ENCODE measurements at regions not wholly inside any gene's neighbourhood (a gene's known extent, or its start where the extent isn't known, plus 50 kb on each side); places are given as distances from the start of the nearest gene placed in this dataset.

- Histone ChIP-seq H3K27ac (ENCODE audit: low read length) (no peak overlapping the region), H3K27me3 (ENCODE audit: control insufficient read depth in 1 of 2, insufficient read depth in 2 of 2, low read length in 2 of 2) (no peaks in the 10 kb centered on the region), H3K4me1 (ENCODE audit: control insufficient read depth, insufficient read depth, low read length) (no peaks in the 10 kb centered on the region), H3K36me3 (ENCODE audit: control insufficient read depth in 2 of 2, insufficient read depth in 2 of 2, low read length in 2 of 2) (no peaks in the 10 kb centered on the region), H3K9me3 (ENCODE audit: control insufficient read depth in 2 of 2, low read length in 2 of 2) (no peaks in the 10 kb centered on the region), H3K4me3 (ENCODE audit: low read length in 2 of 2) (no peak overlapping the region), H3K9ac (ENCODE audit: low read length in 2 of 2) (no peak overlapping the region)
Measured at GRCh38 chr11:38330578-38330977, 1732.5 kb upstream of the RAG2 start.

- Histone ChIP-seq H3K4me1 (ENCODE audit: control insufficient read depth, insufficient read depth, low read length) (no peaks in the 10 kb centered on the region), H3K4me3 (ENCODE audit: low read length in 2 of 2) (no peak overlapping the region), H3K27me3 (ENCODE audit: control insufficient read depth in 1 of 2, insufficient read depth in 2 of 2, low read length in 2 of 2) (no peaks in the 10 kb centered on the region), H3K9ac (ENCODE audit: low read length in 2 of 2) (no peak overlapping the region), H3K36me3 (ENCODE audit: control insufficient read depth in 2 of 2, insufficient read depth in 2 of 2, low read length in 2 of 2) (no peaks in the 10 kb centered on the region), H3K9me3 (ENCODE audit: control insufficient read depth in 2 of 2, low read length in 2 of 2) (no peaks in the 10 kb centered on the region), H3K27ac (ENCODE audit: low read length) (no peak overlapping the region)
Measured at GRCh38 chr11:38323961-38324761, 1726.1 kb upstream of the RAG2 start.

- H3K4me3 ChIP-seq (ENCODE audit: low read length in 2 of 2) = no peak overlapping the region
- H3K9me3 ChIP-seq (ENCODE audit: control insufficient read depth in 2 of 2, low read length in 2 of 2) = no peaks in the 10 kb centered on the region
- H3K36me3 ChIP-seq (ENCODE audit: control insufficient read depth in 2 of 2, insufficient read depth in 2 of 2, low read length in 2 of 2) = no peaks in the 10 kb centered on the region
- no peak overlapping the region for H3K27ac ChIP-seq (ENCODE audit: low read length)
- H3K27me3 ChIP-seq (ENCODE audit: control insufficient read depth in 1 of 2, insufficient read depth in 2 of 2, low read length in 2 of 2) = no peaks in the 10 kb centered on the region
- H3K9ac ChIP-seq (ENCODE audit: low read length in 2 of 2) = no peak overlapping the region
- no peaks in the 10 kb centered on the region for H3K4me1 ChIP-seq (ENCODE audit: control insufficient read depth, insufficient read depth, low read length)
Measured at GRCh38 chr11:38315151-38315550, 1717.1 kb upstream of the RAG2 start.

- no peaks in the 10 kb centered on the region for H3K36me3 ChIP-seq (ENCODE audit: control insufficient read depth in 2 of 2, insufficient read depth in 2 of 2, low read length in 2 of 2)
- no peak overlapping the region for H3K27ac ChIP-seq (ENCODE audit: low read length)
- no peaks in the 10 kb centered on the region for H3K9me3 ChIP-seq (ENCODE audit: control insufficient read depth in 2 of 2, low read length in 2 of 2)
- no peak overlapping the region for H3K9ac ChIP-seq (ENCODE audit: low read length in 2 of 2)
- no peaks in the 10 kb centered on the region for H3K4me1 ChIP-seq (ENCODE audit: control insufficient read depth, insufficient read depth, low read length)
- no peaks in the 10 kb centered on the region for H3K27me3 ChIP-seq (ENCODE audit: control insufficient read depth in 1 of 2, insufficient read depth in 2 of 2, low read length in 2 of 2)
- no peak overlapping the region for H3K4me3 ChIP-seq (ENCODE audit: low read length in 2 of 2)
Measured at GRCh38 chr11:38307455-38307854, 1709.4 kb upstream of the RAG2 start.

GRCh38 chr11:38305682-38306081, 1707.6 kb upstream of the RAG2 start:
- H3K27me3 ChIP-seq (ENCODE audit: control insufficient read depth in 1 of 2, insufficient read depth in 2 of 2, low read length in 2 of 2) = no peaks in the 10 kb centered on the region

GRCh38 chr11:38304926-38305325, 1706.9 kb upstream of the RAG2 start:
- Histone ChIP-seq H3K27me3 (ENCODE audit: control insufficient read depth in 1 of 2, insufficient read depth in 2 of 2, low read length in 2 of 2) (no peaks in the 10 kb centered on the region), H3K9me3 (ENCODE audit: control insufficient read depth in 2 of 2, low read length in 2 of 2) (no peaks in the 10 kb centered on the region), H3K4me1 (ENCODE audit: control insufficient read depth, insufficient read depth, low read length) (no peaks in the 10 kb centered on the region), H3K36me3 (ENCODE audit: control insufficient read depth in 2 of 2, insufficient read depth in 2 of 2, low read length in 2 of 2) (no peaks in the 10 kb centered on the region), H3K9ac (ENCODE audit: low read length in 2 of 2) (no peak overlapping the region), H3K4me3 (ENCODE audit: low read length in 2 of 2) (no peak overlapping the region), H3K27ac (ENCODE audit: low read length) (no peak overlapping the region)

More at GRCh38 chr11:38305682-38306081, 1707.6 kb upstream of the RAG2 start:
- Histone ChIP-seq H3K36me3 (ENCODE audit: control insufficient read depth in 2 of 2, insufficient read depth in 2 of 2, low read length in 2 of 2) (no peaks in the 10 kb centered on the region), H3K9ac (ENCODE audit: low read length in 2 of 2) (no peak overlapping the region), H3K9me3 (ENCODE audit: control insufficient read depth in 2 of 2, low read length in 2 of 2) (no peaks in the 10 kb centered on the region), H3K4me1 (ENCODE audit: control insufficient read depth, insufficient read depth, low read length) (no peaks in the 10 kb centered on the region), H3K27ac (ENCODE audit: low read length) (no peak overlapping the region), H3K4me3 (ENCODE audit: low read length in 2 of 2) (no peak overlapping the region)

GRCh38 chr11:38302564-38302963, 1704.5 kb upstream of the RAG2 start:
- no peak overlapping the region for H3K27ac ChIP-seq (ENCODE audit: low read length)
- no peaks in the 10 kb centered on the region for H3K36me3 ChIP-seq (ENCODE audit: control insufficient read depth in 2 of 2, insufficient read depth in 2 of 2, low read length in 2 of 2)
- no peaks in the 10 kb centered on the region for H3K4me1 ChIP-seq (ENCODE audit: control insufficient read depth, insufficient read depth, low read length)
- no peaks in the 10 kb centered on the region for H3K27me3 ChIP-seq (ENCODE audit: control insufficient read depth in 1 of 2, insufficient read depth in 2 of 2, low read length in 2 of 2)
- no peak overlapping the region for H3K9ac ChIP-seq (ENCODE audit: low read length in 2 of 2)
- H3K4me3 ChIP-seq (ENCODE audit: low read length in 2 of 2) = no peak overlapping the region
- no peaks in the 10 kb centered on the region for H3K9me3 ChIP-seq (ENCODE audit: control insufficient read depth in 2 of 2, low read length in 2 of 2)

GRCh38 chr11:38300570-38300969, 1702.5 kb upstream of the RAG2 start:
- Histone ChIP-seq H3K4me1 (ENCODE audit: control insufficient read depth, insufficient read depth, low read length) (no peaks in the 10 kb centered on the region), H3K36me3 (ENCODE audit: control insufficient read depth in 2 of 2, insufficient read depth in 2 of 2, low read length in 2 of 2) (no peaks in the 10 kb centered on the region), H3K27ac (ENCODE audit: low read length) (no peak overlapping the region), H3K27me3 (ENCODE audit: control insufficient read depth in 1 of 2, insufficient read depth in 2 of 2, low read length in 2 of 2) (no peaks in the 10 kb centered on the region), H3K9me3 (ENCODE audit: control insufficient read depth in 2 of 2, low read length in 2 of 2) (no peaks in the 10 kb centered on the region), H3K9ac (ENCODE audit: low read length in 2 of 2) (no peak overlapping the region), H3K4me3 (ENCODE audit: low read length in 2 of 2) (no peak overlapping the region)

GRCh38 chr11:38296211-38296776, 1698.3 kb upstream of the RAG2 start:
- Histone ChIP-seq H3K36me3 (ENCODE audit: control insufficient read depth in 2 of 2, insufficient read depth in 2 of 2, low read length in 2 of 2) (no peaks in the 10 kb centered on the region), H3K9ac (ENCODE audit: low read length in 2 of 2) (no peak overlapping the region), H3K27ac (ENCODE audit: low read length) (no peak overlapping the region), H3K9me3 (ENCODE audit: control insufficient read depth in 2 of 2, low read length in 2 of 2) (peaks cover 0 to 2% of the 10 kb centered on the region in 2 donors), H3K4me1 (ENCODE audit: control insufficient read depth, insufficient read depth, low read length) (no peaks in the 10 kb centered on the region), H3K4me3 (ENCODE audit: low read length in 2 of 2) (no peak overlapping the region), H3K27me3 (ENCODE audit: control insufficient read depth in 1 of 2, insufficient read depth in 2 of 2, low read length in 2 of 2) (no peaks in the 10 kb centered on the region)

GRCh38 chr11:38282718-38283117, 1684.7 kb upstream of the RAG2 start:
- Histone ChIP-seq H3K4me3 (ENCODE audit: low read length in 2 of 2) (no peak overlapping the region), H3K36me3 (ENCODE audit: control insufficient read depth in 2 of 2, insufficient read depth in 2 of 2, low read length in 2 of 2) (no peaks in the 10 kb centered on the region), H3K4me1 (ENCODE audit: control insufficient read depth, insufficient read depth, low read length) (no peaks in the 10 kb centered on the region), H3K9ac (ENCODE audit: low read length in 2 of 2) (no peak overlapping the region), H3K27ac (ENCODE audit: low read length) (no peak overlapping the region), H3K27me3 (ENCODE audit: control insufficient read depth in 1 of 2, insufficient read depth in 2 of 2, low read length in 2 of 2) (no peaks in the 10 kb centered on the region), H3K9me3 (ENCODE audit: control insufficient read depth in 2 of 2, low read length in 2 of 2) (no peaks in the 10 kb centered on the region)

- Histone ChIP-seq H3K9ac (ENCODE audit: low read length in 2 of 2) (no peak overlapping the region), H3K27me3 (ENCODE audit: control insufficient read depth in 1 of 2, insufficient read depth in 2 of 2, low read length in 2 of 2) (no peaks in the 10 kb centered on the region), H3K27ac (ENCODE audit: low read length) (no peak overlapping the region), H3K36me3 (ENCODE audit: control insufficient read depth in 2 of 2, insufficient read depth in 2 of 2, low read length in 2 of 2) (no peaks in the 10 kb centered on the region), H3K4me3 (ENCODE audit: low read length in 2 of 2) (no peak overlapping the region), H3K9me3 (ENCODE audit: control insufficient read depth in 2 of 2, low read length in 2 of 2) (no peaks in the 10 kb centered on the region), H3K4me1 (ENCODE audit: control insufficient read depth, insufficient read depth, low read length) (no peaks in the 10 kb centered on the region)
Measured at GRCh38 chr11:38278457-38279141, 1680.6 kb upstream of the RAG2 start.
